SJCRH30 (cell line): ENCODE measurements at regions not wholly inside any gene's neighbourhood (a gene's known extent, or its start where the extent isn't known, plus 50 kb on each side); places are given as distances from the start of the nearest gene placed in this dataset.
"Not testable (repeated sequence)": the region's sequence is repeated elsewhere in the genome, so short reads cannot be mapped to it uniquely, and the experiment has no call there.

Source experiments
- DNase-seq, 2 experiments: peaks; one replicate each; pipeline ENCODE4 v3.0.0-alpha.2; 2015 to 2020
- H3K27ac ChIP-seq: fragments of 250-450 bp; sonication (Bioruptor Pico); 2 replicates; pipeline ENCODE4 v1.5.1; 2020; ENCODE audit warnings: mild to moderate bottlenecking, moderate library complexity
- H3K27me3 ChIP-seq: fragments of 250-450 bp; sonication (Bioruptor Pico); 2 replicates; pipeline ENCODE4 v1.5.1; 2020; ENCODE audit warnings: mild to moderate bottlenecking, moderate library complexity
- H3K36me3 ChIP-seq: fragments of 250-450 bp; sonication (Bioruptor Pico); 2 replicates; pipeline ENCODE4 v1.5.1; 2020; ENCODE audit warnings: mild to moderate bottlenecking, moderate library complexity
- H3K4me1 ChIP-seq: fragments of 250-450 bp; sonication (Bioruptor Pico); 2 replicates; pipeline ENCODE4 v1.5.1; 2020; ENCODE audit warnings: mild to moderate bottlenecking, moderate library complexity
- H3K4me3 ChIP-seq: fragments of 250-450 bp; sonication (Bioruptor Pico); 2 replicates; pipeline ENCODE4 v1.5.1; 2020; ENCODE audit warnings: mild to moderate bottlenecking, moderate library complexity
- H3K9me3 ChIP-seq: fragments of 250-450 bp; sonication (Bioruptor Pico); replicated peaks from 2 replicates; pipeline ENCODE4 v1.5.1; 2020; ENCODE audit warnings: mild to moderate bottlenecking, moderate library complexity

GRCh38 chr20:4441871-4442270 lies 192.8 kb upstream of the ADRA1D start:
- DNase-seq: no peak
- no peaks in the 10 kb centered on the region for H3K27me3 ChIP-seq
- H3K4me3 ChIP-seq: no peak overlapping the region
- no peak overlapping the region for H3K27ac ChIP-seq
- H3K4me1 ChIP-seq: peaks cover 7% of the 10 kb centered on the region; the same call in 1 of the 2 replicates
- no peaks in the 10 kb centered on the region for H3K9me3 ChIP-seq
- H3K36me3 ChIP-seq: no peaks in the 10 kb centered on the region

GRCh38 chr20:4441191-4441590 lies 192.1 kb upstream of the ADRA1D start:
- no peak for DNase-seq
- Histone ChIP-seq H3K27ac (no peak overlapping the region), H3K4me1 (peaks cover 7% of the 10 kb centered on the region; the same call in 1 of the 2 replicates), H3K9me3 (no peaks in the 10 kb centered on the region), H3K4me3 (no peak overlapping the region), H3K36me3 (no peaks in the 10 kb centered on the region), H3K27me3 (no peaks in the 10 kb centered on the region)

GRCh38 chr20:4439461-4439860 lies 190.4 kb upstream of the ADRA1D start:
- Histone ChIP-seq H3K4me1 (peaks cover 7% of the 10 kb centered on the region; the same call in 1 of the 2 replicates), H3K9me3 (no peaks in the 10 kb centered on the region), H3K27me3 (no peaks in the 10 kb centered on the region), H3K27ac (no peak overlapping the region), H3K36me3 (no peaks in the 10 kb centered on the region), H3K4me3 (no peak overlapping the region)
- no peak for DNase-seq

GRCh38 chr20:4437131-4437530 lies 188.0 kb upstream of the ADRA1D start:
- Histone ChIP-seq H3K4me1 (no peaks in the 10 kb centered on the region), H3K4me3 (no peak overlapping the region), H3K27me3 (no peaks in the 10 kb centered on the region), H3K36me3 (no peaks in the 10 kb centered on the region), H3K27ac (no peak overlapping the region), H3K9me3 (no peaks in the 10 kb centered on the region)
- no peak for DNase-seq

- H3K27me3 ChIP-seq: no peaks in the 10 kb centered on the region
- H3K9me3 ChIP-seq: no peaks in the 10 kb centered on the region
- DNase-seq: no peak
- no peaks in the 10 kb centered on the region for H3K4me1 ChIP-seq
- H3K36me3 ChIP-seq: no peaks in the 10 kb centered on the region
- no peak overlapping the region for H3K4me3 ChIP-seq
- no peak overlapping the region for H3K27ac ChIP-seq
These were observed 186.8 kb upstream of the ADRA1D start for GRCh38 chr20:4435671-4436455.

- no peaks in the 10 kb centered on the region for H3K4me1 ChIP-seq
- no peaks in the 10 kb centered on the region for H3K9me3 ChIP-seq
- no peak overlapping the region for H3K27ac ChIP-seq
- no peak overlapping the region for H3K4me3 ChIP-seq
- H3K36me3 ChIP-seq: no peaks in the 10 kb centered on the region
- no peak for DNase-seq
- H3K27me3 ChIP-seq: no peaks in the 10 kb centered on the region
These were observed 186.1 kb upstream of the ADRA1D start for GRCh38 chr20:4435225-4435624.

- H3K36me3 ChIP-seq: no peaks in the 10 kb centered on the region
- no peaks in the 10 kb centered on the region for H3K4me1 ChIP-seq
- no peaks in the 10 kb centered on the region for H3K9me3 ChIP-seq
- H3K4me3 ChIP-seq: no peak overlapping the region
- no peak overlapping the region for H3K27ac ChIP-seq
- DNase-seq: no peak
- H3K27me3 ChIP-seq: no peaks in the 10 kb centered on the region
These were observed 185.6 kb upstream of the ADRA1D start for GRCh38 chr20:4434681-4435080.

GRCh38 chr20:4431446-4431845 lies 182.4 kb upstream of the ADRA1D start:
- H3K27ac ChIP-seq: no peak overlapping the region
- H3K9me3 ChIP-seq: no peaks in the 10 kb centered on the region
- DNase-seq: no peak
- no peaks in the 10 kb centered on the region for H3K4me1 ChIP-seq
- no peaks in the 10 kb centered on the region for H3K36me3 ChIP-seq
- H3K4me3 ChIP-seq: no peak overlapping the region
- no peaks in the 10 kb centered on the region for H3K27me3 ChIP-seq

GRCh38 chr20:4430826-4431225 lies 181.7 kb upstream of the ADRA1D start:
- DNase-seq, H3K27me3 ChIP-seq, H3K9me3 ChIP-seq, H3K36me3 ChIP-seq, H3K4me3 ChIP-seq, H3K27ac ChIP-seq, H3K4me1 ChIP-seq: not testable (repeated sequence)

GRCh38 chr20:4427940-4428586 lies 179.0 kb upstream of the ADRA1D start:
- Histone ChIP-seq H3K36me3 (no peaks in the 10 kb centered on the region), H3K4me1 (no peaks in the 10 kb centered on the region), H3K27ac (no peak overlapping the region), H3K27me3 (no peaks in the 10 kb centered on the region), H3K4me3 (no peak overlapping the region), H3K9me3 (no peaks in the 10 kb centered on the region)
- no peak for DNase-seq

GRCh38 chr20:4418141-4418540 lies 169.1 kb upstream of the ADRA1D start:
- H3K4me3 ChIP-seq: no peak overlapping the region
- H3K9me3 ChIP-seq: no peaks in the 10 kb centered on the region
- DNase-seq: no peak
- H3K36me3 ChIP-seq: no peaks in the 10 kb centered on the region
- H3K27ac ChIP-seq: no peak overlapping the region
- no peaks in the 10 kb centered on the region for H3K27me3 ChIP-seq
- H3K4me1 ChIP-seq: peaks cover 10% of the 10 kb centered on the region; the same call in 1 of the 2 replicates

- no peak overlapping the region for H3K4me3 ChIP-seq
- H3K9me3 ChIP-seq: no peaks in the 10 kb centered on the region
- no peaks in the 10 kb centered on the region for H3K27me3 ChIP-seq
- DNase-seq: peak; percentile 50 to 74
- H3K36me3 ChIP-seq: no peaks in the 10 kb centered on the region
- H3K27ac ChIP-seq: peak overlapping the region; percentile 42
- peaks cover 10% of the 10 kb centered on the region; the same call in 1 of the 2 replicates for H3K4me1 ChIP-seq
These were observed 166.2 kb upstream of the ADRA1D start for GRCh38 chr20:4415281-4415680.

- peak in 1 of 2 experiments; percentile 6 for DNase-seq
- no peak overlapping the region for H3K27ac ChIP-seq
- H3K27me3 ChIP-seq: no peaks in the 10 kb centered on the region
- H3K4me1 ChIP-seq: peaks cover 10% of the 10 kb centered on the region; the same call in 1 of the 2 replicates
- H3K36me3 ChIP-seq: no peaks in the 10 kb centered on the region
- no peaks in the 10 kb centered on the region for H3K9me3 ChIP-seq
- no peak overlapping the region for H3K4me3 ChIP-seq
These were observed 164.4 kb upstream of the ADRA1D start for GRCh38 chr20:4413314-4414049.

GRCh38 chr20:4412216-4412615 lies 163.1 kb upstream of the ADRA1D start:
- no peaks in the 10 kb centered on the region for H3K27me3 ChIP-seq
- peak in 1 of 2 experiments; percentile 8 for DNase-seq
- H3K4me3 ChIP-seq: no peak overlapping the region

GRCh38 chr20:4411744-4412143 lies 162.7 kb upstream of the ADRA1D start:
- no peaks in the 10 kb centered on the region for H3K27me3 ChIP-seq
- DNase-seq: no peak
- H3K9me3 ChIP-seq: no peaks in the 10 kb centered on the region

More at GRCh38 chr20:4412216-4412615, 163.1 kb upstream of the ADRA1D start:
- no peak overlapping the region for H3K27ac ChIP-seq
- H3K36me3 ChIP-seq: no peaks in the 10 kb centered on the region
- H3K4me1 ChIP-seq: peaks cover 10% of the 10 kb centered on the region; the same call in 1 of the 2 replicates
- no peaks in the 10 kb centered on the region for H3K9me3 ChIP-seq

More at GRCh38 chr20:4411744-4412143, 162.7 kb upstream of the ADRA1D start:
- Histone ChIP-seq H3K27ac (no peak overlapping the region), H3K4me3 (no peak overlapping the region), H3K36me3 (no peaks in the 10 kb centered on the region), H3K4me1 (peaks cover 14% of the 10 kb centered on the region)
